ENCODE measurements at regions not wholly inside any gene's neighbourhood (a gene's known extent, or its start where the extent isn't known, plus 50 kb on each side); places are given as distances from the start of the nearest gene placed in this dataset.

DNA sequence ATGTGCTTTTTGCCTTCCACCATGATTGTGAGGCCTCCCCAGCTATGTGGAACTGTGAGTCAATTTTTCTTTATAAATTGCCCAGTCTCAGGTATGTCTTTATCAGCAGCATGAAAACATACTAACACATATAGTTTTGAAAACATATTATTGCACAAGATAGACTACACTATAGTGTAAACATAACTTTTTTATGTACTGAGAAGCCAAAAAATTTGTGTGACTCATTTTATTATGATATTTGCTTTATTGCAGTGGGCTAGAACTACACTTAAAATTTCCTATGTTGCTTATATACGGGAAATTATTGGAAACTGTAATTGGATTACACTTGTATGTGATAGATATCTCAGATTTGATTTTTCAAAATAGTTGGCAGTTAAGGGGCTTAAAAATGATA, 885.5 kb upstream of the FBXO33 start:
- in situ Hi-C loops (cut with HindIII; ENCODE audit: low sequenced_read_pairs) = no loop called here

DNA sequence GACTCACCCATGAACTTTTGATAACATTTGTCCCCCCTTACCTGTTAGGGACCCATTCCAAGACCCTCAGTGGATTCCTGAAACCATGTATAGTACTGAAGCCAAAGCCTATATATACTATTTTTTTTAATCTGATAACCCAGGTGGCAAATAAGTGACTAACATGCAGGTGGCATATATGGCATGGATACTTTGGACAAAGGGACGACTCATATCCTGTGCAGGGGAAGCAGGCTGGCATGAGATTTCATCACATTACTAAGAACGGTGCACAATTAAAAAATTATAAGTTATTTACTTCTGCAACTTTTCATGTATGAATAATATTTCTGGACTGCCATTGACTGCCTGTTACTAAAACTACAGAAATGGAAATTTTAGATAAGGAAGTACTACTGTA, 880.1 kb upstream of the FBXO33 start:
- in situ Hi-C loops (cut with HindIII; ENCODE audit: low sequenced_read_pairs) = no loop called here

DNA sequence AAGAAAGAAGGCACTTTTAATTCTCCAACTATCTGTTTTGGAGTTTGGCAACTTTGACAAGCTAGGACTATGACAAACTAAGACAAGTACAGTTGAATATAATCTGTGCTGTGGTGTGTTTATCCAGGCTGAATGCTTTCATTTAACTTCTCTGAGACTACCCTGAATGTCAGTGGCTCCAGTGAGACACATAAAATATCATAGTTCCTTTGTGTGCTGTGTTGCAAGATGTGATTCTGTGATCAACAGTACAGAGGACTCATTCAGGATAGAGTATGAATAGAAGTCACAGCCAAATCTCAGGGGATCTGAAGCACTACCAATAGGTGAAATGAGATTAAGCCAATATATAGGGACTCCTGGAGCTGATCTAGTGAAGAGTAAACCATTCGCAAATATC, 876.9 kb upstream of the FBXO33 start:
- in situ Hi-C loops (cut with HindIII; ENCODE audit: low sequenced_read_pairs) = no loop called here

DNA sequence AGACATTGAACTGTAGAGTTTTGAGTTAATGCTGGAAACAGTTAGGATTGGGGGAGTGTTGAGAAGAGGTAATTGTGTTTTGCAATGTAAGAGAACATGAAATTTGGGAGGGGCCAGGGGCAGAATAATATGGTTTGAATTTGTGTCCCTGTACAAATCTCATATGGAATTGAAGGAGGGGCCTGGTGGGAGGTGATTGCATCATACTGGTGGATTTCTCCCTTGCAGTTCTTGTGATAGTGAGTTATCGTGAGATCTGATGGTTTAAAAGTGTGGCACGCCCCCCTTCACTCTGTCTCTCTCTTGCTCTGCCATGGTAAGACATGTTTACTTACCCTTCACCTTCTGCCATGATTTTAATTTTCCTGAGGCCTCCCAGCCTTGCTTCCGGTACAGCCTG, 876.0 kb upstream of the FBXO33 start:
- in situ Hi-C loops (cut with HindIII; ENCODE audit: low sequenced_read_pairs) = no loop called here

DNA sequence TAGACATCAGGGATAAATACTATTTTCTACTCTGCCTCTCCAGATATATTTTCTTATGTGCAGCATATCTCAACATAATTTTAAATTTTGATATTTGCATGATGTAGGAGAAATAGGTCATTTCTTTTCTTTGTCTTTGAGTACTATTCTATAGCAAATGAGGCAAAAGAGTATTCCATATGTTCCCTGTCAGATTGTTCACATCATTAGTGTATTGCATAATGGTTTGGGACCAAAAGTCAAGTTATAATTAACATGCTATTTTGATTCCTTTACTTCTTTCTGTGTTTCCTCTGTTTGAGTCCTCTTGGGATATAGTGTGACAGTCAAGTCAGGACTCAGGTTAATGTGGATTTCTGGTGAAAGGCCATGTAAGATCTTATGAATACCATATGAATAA, 864.6 kb upstream of the FBXO33 start:
- in situ Hi-C loops (cut with HindIII; ENCODE audit: low sequenced_read_pairs) = no loop called here

DNA sequence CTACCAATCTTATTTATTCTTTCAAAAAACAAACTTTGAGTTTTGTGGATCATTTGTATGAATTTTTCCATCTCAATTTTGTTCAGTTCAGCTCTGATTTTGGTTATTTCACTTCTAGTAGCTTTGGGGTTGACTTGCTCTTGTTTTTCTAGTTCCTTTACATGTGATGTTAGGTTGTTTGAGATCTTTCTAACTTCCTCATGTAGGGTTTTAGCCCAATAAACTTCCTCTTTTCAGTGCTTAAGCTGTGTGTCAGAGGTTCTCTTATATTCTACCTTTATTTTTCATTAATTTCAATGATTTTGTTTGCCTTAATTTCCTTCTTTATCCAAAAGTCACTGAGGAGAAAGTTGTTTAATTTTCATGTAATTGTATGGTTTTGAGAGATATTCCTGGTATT, 860.4 kb upstream of the FBXO33 start:
- in situ Hi-C loops (cut with HindIII; ENCODE audit: low sequenced_read_pairs) = no loop called here

DNA sequence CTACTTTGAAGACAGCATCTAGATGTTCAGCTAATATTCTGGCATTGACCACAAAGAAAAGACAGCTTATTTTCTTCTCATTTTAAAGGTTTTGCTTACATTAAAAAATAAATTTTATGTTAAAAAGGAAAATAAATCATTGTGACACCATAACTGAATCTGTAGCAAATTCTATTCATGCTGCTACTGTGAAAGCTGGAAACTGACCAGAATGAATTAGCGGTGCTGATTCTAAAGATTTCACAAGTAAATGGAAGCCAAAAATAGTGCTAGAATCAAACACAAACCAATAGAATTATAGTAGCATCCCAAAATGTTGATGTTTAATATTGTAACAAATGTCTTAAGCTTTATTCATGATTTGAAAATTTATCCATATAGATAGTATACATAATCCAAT, 850.0 kb upstream of the FBXO33 start:
- in situ Hi-C loops (cut with HindIII; ENCODE audit: low sequenced_read_pairs) = no loop called here

DNA sequence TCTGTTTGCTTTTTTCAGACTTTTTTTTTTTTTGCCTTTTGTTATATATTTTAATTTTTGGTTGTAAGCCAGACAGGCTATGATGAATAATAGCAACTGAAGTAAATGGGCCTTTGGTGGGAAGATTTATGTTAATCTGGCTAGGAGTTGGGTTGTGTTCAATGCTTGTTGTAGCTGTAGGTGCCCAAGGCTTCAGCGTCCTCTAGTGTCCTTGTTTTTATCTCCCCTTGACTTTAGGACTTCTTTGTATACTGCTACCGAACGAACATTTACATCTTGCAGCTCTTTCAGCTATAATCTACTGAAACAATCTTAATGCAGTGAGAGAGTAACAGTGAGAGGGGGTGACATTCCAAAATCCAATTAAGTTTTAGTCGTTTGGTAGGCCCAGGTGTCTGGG, 848.4 kb upstream of the FBXO33 start:
- in situ Hi-C loops (cut with HindIII; ENCODE audit: low sequenced_read_pairs) = no loop called here

DNA sequence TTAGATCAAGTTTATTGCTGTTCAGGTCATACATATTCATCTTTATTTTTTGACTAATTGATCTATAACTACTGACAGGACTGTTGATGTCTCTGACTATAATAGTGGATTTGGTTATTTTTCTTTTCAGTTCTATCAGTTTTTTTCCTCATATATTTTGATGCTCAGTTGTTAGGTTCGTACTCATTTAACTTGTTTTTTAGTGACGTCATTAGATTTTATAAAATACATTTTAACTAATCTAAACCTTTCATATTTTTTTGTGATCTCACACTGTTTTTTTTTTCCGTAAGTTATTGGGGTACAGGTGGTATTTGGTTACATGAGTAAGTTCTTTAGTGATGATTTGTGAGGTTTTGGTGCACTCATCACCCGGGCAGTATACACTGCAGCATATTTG, 841.2 kb upstream of the FBXO33 start:
- in situ Hi-C loops (cut with HindIII; ENCODE audit: low sequenced_read_pairs) = no loop called here

DNA sequence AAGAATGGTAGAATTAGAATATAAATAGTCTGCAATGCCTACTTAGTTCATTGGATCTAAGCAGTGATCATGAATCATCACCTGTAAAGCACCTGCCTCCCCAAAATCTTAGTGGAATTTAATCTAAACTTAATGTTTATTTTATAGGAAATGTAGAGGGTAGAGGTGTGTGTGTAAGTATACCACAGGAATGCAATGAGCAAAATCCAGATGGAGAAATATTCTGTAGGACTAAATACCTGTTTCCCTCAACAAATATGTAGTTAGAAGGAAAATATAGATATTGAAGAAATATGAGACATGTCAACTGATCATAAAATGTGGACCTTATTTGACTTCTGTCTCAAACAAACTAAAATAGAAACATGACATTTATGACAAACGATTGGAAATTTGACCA, 839.2 kb upstream of the FBXO33 start:
- in situ Hi-C loops (cut with HindIII; ENCODE audit: low sequenced_read_pairs) = no loop called here

DNA sequence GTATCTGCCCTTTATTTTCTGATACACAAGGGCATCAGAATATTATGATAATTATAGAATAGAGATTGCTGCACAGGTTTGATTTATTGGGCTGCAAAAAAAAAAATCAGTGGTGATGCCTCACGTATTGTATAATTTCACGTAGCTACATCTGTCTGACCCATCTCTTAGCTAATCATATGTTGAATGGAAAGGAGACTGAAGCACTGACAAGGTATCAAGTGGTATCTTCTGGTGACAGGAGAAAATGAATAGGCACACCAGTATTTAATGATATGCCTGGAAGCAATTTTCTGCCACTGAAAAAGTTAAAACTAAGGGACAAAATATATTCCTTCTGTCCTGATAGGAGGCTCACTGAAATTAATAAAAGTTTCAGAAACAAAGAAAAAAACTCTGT, 837.2 kb upstream of the FBXO33 start:
- in situ Hi-C loops (cut with HindIII; ENCODE audit: low sequenced_read_pairs) = no loop called here

DNA sequence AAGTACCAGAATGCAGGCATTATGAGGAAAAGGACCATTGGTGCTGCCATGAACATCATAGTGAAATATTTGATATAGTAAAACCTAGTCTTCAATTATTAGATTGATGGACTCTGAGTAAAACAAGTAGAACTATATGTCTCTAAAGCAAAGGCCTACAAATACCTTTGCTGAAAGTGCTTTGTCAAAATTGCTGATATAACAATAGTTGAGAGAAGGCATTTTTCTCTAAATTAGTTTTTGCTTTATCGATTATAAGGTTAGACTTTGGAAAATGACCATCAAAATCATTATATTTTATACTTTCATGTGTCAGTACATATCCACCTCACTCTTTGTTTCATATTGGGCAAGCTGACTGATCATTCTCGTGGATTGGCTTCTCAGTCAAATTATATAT, 836.0 kb upstream of the FBXO33 start:
- in situ Hi-C loops (cut with HindIII; ENCODE audit: low sequenced_read_pairs) = no loop called here

DNA sequence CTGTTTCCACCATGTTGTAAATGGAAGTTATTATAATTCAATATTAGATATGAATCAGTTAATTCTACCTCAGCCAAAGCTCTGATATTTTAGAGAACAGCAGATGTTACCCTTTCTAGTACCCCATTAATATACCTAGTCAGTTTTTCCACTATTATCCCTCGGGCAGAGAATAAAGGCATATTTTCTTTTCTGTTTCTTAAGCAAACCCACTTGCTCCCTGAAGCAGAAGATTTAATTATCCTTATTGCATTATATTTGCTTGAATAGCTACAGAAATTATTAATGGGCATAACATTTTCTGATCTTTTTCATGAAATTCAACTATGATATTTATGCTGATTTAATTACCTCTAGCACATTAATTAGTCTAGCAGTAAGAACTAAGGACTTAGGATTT, 832.9 kb upstream of the FBXO33 start:
- in situ Hi-C loops (cut with HindIII; ENCODE audit: low sequenced_read_pairs) = no loop called here

DNA sequence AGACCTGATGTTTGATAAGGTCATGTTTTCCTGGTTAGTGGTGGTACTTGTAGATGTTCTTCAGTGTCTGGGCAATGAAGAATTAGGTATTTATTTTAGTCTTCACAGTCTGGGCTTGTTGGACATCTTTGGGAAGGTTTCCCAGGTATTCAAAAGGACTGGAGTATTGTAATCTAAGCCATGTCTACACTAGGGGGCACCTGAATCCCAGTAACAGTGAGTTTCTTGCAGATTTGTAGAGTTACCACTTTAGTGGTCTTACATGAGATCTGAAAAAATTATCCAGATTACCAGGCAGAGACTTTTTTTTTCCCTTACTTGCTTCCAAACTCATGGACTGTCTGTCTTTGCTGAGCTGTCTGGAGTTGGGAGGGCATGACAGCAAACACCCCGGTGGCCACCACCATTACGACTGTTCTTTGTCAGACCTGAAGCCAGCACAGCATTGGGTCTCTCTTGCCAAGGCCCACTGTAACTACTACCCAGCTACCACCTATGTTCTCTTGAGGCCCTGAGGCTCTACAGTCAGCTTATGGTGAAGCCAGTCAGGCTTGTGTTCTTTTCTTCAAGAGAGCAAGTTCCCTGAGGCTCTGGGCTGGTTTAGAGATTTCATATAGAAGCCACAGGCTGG, 820.7 kb upstream of the FBXO33 start:
- in situ Hi-C loops (cut with HindIII; ENCODE audit: low sequenced_read_pairs) = no loop called here

DNA sequence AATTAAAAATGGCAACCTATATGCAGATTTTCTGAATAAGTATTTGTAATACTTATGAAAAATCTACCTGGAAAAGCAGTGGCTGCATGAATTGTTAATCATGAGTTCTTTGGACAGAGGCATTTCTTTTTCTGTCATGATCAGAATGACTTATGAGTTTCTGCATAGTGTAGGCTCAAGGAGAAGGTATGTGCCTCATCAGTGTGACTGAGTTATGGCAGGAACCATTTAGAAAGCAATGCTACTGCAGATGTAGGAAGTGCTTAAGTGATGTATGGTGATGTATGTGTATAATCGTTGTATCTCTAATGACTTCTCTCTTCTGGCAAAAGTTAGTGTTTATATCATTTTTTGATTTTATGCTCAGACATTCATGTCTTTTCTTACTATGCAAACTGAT, 816.4 kb upstream of the FBXO33 start:
- in situ Hi-C loops (cut with HindIII; ENCODE audit: low sequenced_read_pairs) = no loop called here

DNA sequence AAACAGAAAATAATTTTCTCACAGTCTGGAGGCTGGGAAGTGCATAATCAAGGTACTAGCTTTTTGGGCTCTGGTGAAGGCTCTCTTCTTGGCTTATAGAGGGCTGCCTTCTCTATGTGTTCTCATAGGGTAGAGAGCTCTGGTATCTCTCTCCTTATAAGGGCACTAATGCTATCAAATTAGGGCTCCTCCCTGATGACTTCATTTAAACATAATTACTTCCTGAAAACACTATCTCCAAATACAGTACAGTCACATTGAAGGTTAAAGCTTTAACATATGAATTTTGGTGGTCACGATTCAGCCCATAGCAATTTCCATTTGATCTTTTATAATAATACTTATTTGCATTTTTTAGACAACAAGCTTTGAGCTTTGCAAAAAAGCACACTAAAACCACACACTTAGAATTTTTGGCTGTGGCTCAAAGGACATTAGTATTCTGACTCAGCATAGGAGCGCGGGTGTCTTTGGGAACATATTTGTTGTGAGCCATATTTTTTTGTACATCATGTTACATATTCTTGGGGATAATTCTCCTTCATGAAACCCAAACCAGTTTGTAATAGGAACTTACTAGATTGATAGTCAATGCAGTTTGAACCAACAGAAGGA, 808.1 kb upstream of the FBXO33 start:
- in situ Hi-C loops (cut with HindIII; ENCODE audit: low sequenced_read_pairs) = no loop called here

DNA sequence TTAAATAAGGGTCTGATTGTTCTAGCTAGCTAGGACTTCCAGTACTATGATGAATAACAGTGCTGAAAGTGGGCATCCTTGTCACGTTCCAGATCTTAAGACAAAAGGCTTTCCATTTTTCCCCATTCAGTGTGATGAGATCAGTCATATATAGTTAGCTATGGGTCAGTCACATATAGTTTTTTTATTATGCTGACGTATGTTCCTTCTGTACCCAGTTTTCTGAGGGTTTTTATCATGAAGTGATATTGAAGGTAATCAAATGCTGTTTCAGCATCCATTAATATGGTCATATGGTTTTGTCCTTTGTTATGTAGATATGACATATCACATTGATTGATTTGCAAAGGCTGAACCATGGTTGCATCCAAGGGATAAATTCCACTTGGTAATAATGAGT, 800.1 kb upstream of the FBXO33 start:
- in situ Hi-C loops (cut with HindIII; ENCODE audit: low sequenced_read_pairs) = no loop called here

DNA sequence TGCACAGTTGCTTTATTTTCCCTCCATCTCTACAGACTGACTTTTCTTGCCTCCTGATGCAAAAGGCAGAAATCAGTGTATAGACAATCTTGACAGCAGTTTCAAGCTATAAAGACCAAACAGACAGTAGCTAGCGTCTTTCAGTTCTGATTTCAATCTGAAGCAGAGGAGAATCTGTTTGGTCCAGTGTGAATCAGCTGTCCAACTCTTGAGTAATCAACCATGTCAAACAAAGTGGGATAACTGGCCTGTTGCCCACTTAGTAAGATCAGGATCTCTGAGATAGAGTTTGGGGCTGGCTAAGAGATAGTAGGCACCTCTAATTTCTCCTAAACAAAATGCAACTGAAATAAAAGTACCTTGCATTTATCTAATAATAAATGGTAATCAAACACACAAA, 797.4 kb upstream of the FBXO33 start:
- in situ Hi-C loops (cut with HindIII; ENCODE audit: low sequenced_read_pairs) = no loop called here

DNA sequence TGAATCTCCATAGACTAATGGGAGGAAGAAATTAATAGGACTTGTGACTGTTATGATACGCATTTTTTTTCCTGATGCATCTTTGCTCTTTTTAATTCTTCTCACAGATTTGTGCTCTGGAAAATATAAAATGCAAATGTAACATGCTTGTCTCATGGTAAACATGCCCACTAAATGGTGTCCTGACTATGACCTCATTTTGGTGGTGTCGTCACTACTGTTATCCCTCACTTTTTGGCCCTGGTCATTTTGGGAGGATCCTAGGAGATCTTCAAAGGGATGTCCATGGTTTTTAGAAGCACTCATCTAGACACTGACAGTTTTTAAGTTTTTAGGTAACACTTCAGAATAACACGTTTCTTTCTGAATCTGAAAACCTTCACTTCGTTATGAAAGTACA, 790.8 kb upstream of the FBXO33 start:
- in situ Hi-C loops (cut with HindIII; ENCODE audit: low sequenced_read_pairs) = no loop called here

DNA sequence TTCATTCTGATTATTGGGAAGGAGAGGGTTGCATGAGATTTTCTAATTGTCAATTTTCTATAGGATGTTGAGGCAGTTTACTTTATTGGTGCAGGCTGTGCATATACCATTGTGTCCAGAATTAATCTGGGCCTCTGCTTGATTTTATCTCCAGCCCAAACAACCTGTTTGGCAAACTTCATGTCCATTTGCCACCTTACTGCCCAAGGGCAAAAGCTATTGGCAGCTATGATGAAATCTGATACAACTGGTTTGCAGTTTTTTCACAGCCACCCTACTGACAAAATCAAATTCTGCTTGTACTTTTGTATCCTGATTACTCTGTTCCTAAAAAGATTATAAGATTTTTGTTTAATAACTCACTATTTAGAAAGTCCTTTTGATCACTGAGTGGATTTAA, 789.2 kb upstream of the FBXO33 start:
- in situ Hi-C loops (cut with HindIII; ENCODE audit: low sequenced_read_pairs) = no loop called here

DNA sequence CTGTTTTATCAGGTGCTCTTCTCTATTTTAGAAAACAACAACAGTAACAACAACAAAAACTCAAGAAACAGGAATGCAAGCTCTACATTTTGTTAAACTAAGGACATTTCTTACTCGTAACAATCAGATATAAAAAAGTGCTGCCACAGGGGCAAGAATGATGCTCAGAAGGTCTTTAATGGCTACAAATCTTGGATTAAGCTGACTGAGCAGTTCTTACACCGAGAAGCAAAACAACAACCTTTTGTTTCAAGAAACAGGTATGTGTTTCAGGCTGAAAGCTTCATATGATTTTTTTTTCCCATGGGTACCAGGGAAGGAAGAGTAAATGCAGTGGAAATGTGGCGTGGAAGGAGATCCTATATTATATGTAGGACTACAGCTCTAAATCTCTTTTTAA, 786.8 kb upstream of the FBXO33 start:
- in situ Hi-C loops (cut with HindIII; ENCODE audit: low sequenced_read_pairs) = no loop called here

DNA sequence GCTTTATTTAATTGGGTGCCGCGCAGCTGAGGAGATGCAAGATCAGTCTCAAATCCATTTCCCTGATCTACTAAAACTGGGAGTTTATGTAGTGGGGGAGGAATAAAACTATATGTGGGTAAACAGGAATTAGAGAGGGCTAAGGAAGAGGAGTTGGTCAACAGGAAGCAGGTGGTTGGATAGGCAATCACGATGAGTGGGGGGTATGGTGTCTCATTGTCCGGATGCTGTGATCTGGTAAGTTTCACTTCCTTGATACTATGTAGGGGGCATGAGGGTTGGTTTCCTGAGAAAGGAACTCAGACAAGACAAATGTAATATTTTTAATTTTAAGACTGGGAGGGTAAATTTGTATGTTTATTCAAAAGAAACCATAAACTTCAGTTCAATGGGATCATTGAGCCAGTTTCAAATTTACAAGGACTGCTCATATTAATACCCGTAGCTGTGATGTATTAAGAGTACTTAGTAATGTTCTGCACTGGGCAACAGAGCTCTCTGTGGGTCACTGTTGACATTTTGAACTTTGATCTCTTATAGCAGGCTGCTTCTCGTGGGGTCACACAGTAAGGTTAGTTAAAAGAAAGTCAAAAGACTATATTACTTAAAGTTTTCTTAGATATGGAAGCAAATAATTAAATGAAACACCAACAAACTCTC, 786.2 kb upstream of the FBXO33 start:
- in situ Hi-C loops (cut with HindIII; ENCODE audit: low sequenced_read_pairs) = no loop called here

DNA sequence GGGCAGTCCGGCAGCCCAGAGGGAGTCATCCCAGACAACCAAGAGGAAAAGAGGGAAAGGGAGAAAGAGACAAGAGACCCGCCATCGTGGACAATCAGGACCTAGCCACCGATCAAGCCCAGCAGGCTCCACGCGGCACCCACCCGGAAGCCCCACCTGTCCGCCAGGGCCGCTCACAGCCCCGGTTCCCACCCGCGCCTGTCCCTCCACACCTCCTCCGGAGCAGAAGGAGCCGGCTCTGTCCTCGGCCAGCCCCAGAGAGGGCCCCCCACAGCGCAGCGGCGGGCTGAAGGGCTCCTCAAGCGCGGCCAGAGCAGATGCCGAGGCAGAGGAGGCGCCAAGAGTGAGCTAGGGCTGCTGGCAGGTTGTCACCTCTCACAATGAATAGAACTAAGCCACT, 784.7 kb upstream of the FBXO33 start:
- in situ Hi-C loops (cut with HindIII; ENCODE audit: low sequenced_read_pairs) = no loop called here
